ENCODE measurements at regions not wholly inside any gene's neighbourhood (a gene's known extent, or its start where the extent isn't known, plus 50 kb on each side); places are given as distances from the start of the nearest gene placed in this dataset.

DNA sequence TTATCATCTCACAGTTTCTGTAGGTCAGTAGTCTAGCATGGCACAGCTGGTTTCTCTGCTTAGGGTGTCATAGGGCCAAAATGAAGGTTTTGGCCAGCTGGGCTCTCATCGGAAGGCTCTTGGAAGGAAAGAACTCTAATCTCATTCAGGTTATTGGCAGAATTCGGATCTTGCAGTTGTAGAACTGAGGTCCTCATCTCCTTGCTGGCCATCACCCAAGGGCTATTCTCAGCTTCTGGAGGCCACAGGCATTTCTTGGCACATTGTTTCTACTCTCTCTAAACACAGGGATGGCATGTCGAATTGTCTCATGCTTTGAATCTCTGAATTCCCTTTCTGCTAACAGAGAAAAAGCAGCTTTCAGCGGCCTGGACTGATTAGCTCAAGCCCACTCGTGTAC lies 258.0 kb upstream of the SMARCA2 start:
- TF ChIP-seq GATA3 (IDR thresholded peaks at IDR 0.05; ENCODE audit: low read depth, low read length) = no peak
- TF ChIP-seq GATA2 (IDR thresholded peaks at IDR 0.05; ENCODE audit: low read depth, low read length) = no peak

DNA sequence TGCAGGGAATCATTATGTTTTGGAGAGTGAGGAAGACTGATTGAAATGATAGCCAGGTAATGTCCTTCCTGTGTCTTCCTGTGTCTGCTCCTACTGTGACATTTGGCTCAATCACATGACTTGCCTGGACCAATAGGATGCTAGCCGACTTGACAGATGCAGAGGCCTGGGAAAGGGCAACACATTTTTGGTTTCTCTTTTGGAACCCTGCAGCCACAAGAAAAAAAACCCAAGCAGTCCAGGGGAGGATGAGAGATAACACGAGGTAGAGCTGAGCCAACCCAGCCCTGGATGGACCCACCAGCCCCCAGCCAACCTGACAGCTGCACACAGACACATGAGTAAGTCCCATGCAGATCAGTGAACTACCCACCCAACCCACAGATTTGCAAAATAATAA lies 256.1 kb upstream of the SMARCA2 start:
- TF ChIP-seq GATA3 (IDR thresholded peaks at IDR 0.05; ENCODE audit: low read depth, low read length) = no peak
- TF ChIP-seq GATA2 (IDR thresholded peaks at IDR 0.05; ENCODE audit: low read depth, low read length) = no peak

DNA sequence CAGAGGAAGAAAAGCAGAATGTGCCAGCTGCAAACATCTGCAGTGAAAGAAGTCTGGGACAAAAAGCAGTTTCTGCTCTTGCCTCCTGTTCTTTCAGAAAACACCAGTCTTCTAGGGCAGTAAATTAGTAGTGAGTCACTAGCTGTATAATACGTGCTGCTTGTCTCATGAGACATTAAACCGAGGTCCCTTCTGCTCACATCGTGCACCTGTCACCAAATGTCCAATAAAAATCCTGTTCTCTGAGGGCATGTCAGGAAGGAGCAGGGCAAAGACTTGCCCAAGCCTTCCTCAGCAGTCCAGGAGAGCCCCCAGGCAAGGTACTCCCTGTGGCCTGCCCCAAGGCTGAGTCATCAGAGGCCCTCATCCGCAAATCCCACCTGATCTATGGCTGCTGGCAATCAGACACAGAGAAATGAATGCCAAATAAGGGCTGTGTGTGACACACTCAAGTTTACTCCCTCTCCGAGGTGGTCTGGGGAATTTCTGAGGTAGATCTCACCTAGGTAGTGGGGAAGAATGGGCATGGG lies 255.3 kb upstream of the SMARCA2 start:
- no peak for TF ChIP-seq GATA2 (IDR thresholded peaks at IDR 0.05; ENCODE audit: low read depth, low read length)
- TF ChIP-seq GATA3 (IDR thresholded peaks at IDR 0.05; ENCODE audit: low read depth, low read length) = no peak

DNA sequence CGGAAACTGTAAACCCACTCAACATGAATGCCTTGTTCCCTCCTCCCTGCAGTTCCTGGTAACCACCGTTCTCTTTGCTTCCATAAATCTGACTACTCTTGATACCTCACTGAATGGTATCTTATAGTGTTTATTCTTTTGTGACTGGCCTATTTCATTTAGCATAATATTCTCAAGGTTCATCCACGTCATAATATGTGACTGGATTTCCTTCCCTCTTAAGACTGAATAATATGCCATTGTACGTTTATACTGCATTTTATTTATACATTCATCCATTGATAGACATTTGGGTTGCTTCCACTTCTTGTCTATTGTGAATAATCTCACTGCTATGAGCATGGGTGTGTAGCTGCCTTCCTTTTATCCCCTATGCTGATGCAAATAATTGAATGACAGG lies 253.3 kb upstream of the SMARCA2 start:
- TF ChIP-seq GATA3 (IDR thresholded peaks at IDR 0.05; ENCODE audit: low read depth, low read length) = no peak
- no peak for TF ChIP-seq GATA2 (IDR thresholded peaks at IDR 0.05; ENCODE audit: low read depth, low read length)

DNA sequence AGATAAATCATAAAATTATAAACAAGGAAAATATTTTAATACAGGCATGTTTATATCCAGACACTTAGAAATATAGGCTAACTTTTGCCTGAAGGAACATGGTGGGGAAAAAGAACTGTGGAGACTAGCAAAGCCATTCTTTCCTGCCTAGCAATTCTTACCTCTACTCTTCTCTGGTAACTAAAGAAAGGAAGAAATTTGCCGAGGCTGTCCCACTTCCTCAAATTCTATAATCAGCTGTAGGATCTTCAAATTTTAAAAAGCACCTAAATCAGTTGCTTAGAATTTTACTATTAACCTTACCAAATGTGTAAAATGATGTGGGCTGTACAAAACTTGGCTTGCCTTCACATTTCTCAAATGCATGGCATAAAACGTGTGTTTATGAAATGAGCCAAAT lies 249.1 kb upstream of the SMARCA2 start:
- TF ChIP-seq GATA3 (IDR thresholded peaks at IDR 0.05; ENCODE audit: low read depth, low read length) (no peak), GATA2 (IDR thresholded peaks at IDR 0.05; ENCODE audit: low read depth, low read length) (no peak)

DNA sequence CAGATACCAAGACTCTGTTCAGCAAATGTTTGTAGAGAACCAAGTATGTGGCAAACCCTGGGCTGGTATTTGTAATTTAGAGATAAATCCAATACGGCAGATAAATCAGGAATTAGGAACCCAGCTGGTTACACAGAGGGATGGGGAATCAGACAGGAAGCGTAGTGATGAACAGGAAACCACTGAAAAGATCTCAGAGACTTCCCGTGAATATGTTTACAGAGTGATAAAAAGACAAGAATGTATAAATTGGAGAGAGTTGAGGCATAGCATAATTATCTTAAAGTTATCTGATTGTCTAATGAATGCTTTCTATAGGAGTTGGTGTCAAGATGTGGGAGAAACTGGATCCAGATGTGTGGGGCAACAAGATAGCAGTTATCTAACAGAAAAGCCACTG lies 246.6 kb upstream of the SMARCA2 start:
- TF ChIP-seq GATA3 (IDR thresholded peaks at IDR 0.05; ENCODE audit: low read depth, low read length) (no peak), GATA2 (IDR thresholded peaks at IDR 0.05; ENCODE audit: low read depth, low read length) (no peak)

DNA sequence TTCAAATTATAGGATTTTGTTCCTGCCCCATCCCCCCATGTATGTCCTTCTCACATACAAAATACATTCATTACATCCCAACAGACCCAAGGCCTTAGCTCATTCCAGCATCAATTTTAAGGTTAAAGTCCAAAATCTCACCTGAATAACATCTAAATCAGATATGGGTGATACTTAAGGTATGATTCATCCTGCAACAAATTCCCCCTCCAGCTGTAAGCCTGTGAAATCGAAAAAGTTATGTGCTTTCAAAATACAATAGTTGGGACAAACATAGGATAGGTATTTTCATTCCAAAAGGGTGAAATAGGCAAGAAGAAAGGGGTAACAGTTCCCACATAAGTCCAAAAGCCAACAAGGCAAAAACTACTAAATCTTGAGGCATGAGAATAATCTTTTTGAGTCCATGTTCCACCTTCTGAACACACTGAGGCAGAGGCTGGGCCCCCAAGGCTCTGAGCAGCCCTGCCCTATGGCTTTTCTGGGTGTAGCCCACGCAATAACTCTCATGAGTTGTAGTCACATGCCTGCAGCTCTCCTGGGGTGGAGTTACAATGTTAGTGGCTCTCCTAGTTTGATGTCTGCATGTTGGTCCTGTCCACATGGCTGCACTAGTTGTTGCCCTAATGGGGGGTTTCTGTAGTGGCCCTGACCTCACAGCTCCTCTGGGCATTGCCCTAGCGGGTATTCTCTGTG lies 243.9 kb upstream of the SMARCA2 start:
- TF ChIP-seq GATA3 (IDR thresholded peaks at IDR 0.05; ENCODE audit: low read depth, low read length) (no peak), GATA2 (IDR thresholded peaks at IDR 0.05; ENCODE audit: low read depth, low read length) (no peak)

DNA sequence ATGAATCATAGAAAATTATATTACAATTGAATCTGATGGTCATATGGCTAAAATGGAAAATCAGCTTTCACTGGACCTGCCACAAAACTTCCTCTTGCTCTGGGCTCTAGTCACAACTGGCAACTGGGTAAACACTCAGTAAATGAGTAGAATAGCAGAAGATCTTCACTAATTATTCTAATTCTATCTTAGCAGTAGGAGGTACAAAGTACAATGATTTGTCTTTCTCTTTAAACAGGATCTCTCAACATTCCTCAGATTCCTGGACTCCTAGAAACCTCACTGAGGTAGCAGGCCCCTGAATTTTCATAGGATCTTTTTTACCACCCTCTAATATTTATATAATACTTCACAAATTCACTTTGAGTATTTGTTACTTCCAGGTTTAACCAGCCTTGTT lies 239.9 kb upstream of the SMARCA2 start:
- TF ChIP-seq GATA3 (IDR thresholded peaks at IDR 0.05; ENCODE audit: low read depth, low read length) (no peak), GATA2 (IDR thresholded peaks at IDR 0.05; ENCODE audit: low read depth, low read length) (no peak)

DNA sequence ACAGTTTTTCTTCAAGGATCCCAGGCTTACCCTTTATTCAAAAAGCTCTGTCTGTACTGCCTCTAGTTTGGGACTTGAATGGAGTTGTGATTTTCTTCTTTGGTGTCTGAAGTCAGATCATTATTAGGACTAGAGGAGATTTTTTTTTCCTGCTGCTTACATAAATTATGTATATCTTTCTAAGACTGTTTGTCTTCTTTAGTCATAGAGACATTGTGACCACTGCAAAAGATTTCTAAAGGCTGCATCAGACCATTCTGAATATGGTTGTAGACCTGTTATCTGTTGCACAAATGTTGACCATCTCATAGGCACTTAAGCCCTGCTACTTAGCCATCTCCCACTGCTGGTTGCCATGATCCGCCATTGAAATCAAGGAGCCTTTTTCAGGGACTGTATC lies 238.5 kb upstream of the SMARCA2 start:
- TF ChIP-seq GATA3 (IDR thresholded peaks at IDR 0.05; ENCODE audit: low read depth, low read length) (no peak), GATA2 (IDR thresholded peaks at IDR 0.05; ENCODE audit: low read depth, low read length) (no peak)

DNA sequence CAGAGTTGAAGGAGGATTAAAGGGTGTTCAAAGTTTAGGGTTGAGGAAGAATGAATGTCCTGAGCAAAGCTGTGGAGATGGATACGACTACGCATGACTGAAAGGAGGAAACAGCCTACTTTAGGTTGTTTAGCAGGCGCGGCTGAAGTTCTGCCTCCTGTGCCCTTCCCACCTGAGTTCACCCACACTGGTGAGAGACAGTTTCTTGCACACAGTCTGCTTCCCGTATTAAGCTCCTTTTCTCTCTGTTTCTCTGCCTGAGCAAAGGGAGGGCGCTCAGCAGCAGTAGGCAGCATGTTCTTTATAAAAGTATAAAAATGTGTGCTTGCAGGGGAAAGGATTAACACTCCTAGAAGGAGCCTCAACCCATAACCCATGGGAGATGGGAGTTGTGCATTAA lies 224.0 kb upstream of the SMARCA2 start:
- TF ChIP-seq GATA3 (IDR thresholded peaks at IDR 0.05; ENCODE audit: low read depth, low read length) (no peak), GATA2 (IDR thresholded peaks at IDR 0.05; ENCODE audit: low read depth, low read length) (no peak)

DNA sequence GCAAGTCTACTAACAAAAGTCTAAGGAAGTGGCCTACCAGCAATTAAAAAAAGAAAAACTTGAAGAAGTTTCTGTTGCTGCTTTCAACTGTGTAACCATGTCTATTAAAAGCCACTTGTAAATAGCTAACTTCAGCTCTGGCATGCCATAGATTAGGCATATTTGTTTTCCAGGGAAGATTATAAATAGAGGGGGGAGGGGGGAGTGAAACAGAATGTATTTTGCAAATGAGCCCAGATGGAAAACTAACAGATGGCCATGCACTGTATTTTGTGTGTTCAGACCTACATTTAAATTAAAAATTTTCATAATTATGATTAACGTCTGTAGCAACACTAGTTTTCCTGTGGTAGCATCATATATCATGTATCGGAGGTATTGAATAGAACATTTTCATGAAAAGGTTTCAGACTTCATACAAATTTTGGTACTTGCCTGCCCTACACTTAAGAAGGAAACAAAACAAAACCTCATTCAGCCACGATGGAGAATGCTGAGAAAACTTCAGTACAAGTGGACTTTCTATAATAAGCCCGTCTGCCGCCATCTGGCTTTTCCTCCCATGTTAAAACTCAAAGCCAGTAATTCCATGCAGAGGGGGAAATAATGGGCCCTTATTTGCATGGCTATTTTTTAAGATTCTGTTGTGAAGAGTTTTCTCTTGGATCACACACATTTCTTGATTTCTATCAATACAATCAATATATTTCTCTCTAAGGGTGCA lies 220.4 kb upstream of the SMARCA2 start:
- TF ChIP-seq GATA2 (IDR thresholded peaks at IDR 0.05; ENCODE audit: low read depth, low read length) (no peak), GATA3 (IDR thresholded peaks at IDR 0.05; ENCODE audit: low read depth, low read length) (no peak)

DNA sequence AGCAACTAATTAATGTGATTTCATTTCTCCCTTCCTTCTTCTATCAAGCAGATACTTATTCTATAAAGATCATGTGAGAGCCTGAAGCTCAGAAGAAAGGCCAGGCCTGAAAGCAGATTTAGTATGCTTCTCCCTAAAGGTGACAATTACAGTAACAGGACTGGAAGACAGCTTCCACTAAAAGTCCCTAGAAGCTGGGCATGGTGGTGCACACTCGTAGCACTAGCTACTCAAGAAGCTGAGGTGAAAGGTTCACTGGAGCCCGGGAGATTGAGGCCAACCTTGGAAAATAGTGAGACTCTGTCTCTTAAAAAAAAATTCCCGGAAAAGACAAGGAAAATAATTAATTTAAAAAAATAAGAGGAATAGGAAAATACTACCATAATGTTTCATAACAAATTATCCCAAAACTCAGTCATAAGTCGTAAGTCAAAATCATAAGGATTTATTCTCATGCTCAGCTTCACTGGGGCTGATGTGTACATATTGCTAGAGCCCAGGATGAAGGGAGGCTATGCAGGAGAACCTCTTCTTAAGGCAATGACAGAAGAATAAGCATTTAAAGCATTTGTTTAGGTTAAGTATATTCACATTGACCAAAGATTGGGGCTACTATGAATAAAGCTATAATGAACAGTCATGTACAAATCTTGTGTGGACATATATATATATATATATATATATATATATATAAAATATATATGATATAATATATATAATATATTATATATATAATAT lies 210.8 kb upstream of the SMARCA2 start:
- no peak for TF ChIP-seq GATA2 (IDR thresholded peaks at IDR 0.05; ENCODE audit: low read depth, low read length)
- TF ChIP-seq GATA3 (IDR thresholded peaks at IDR 0.05; ENCODE audit: low read depth, low read length) = no peak

DNA sequence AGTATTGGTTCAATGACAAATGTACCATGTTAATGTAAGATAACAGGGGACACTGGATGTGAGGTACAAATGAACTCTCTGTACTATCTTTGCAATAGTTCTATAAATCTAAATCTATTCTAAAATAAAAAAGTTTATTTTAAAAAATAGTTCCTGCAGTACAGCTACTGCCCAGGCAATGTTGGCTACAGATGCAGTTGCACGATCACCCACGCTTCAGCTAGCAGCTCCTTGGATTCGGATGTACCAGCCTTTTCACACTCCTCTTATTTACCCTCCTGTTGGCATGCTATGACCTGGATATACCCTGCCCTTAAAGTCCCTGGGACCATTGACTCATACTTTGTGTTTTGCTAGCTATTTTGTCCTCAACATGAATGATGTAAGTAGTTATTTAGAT lies 185.4 kb upstream of the SMARCA2 start:
- TF ChIP-seq GATA2 (IDR thresholded peaks at IDR 0.05; ENCODE audit: low read depth, low read length) = no peak
- no peak for TF ChIP-seq GATA3 (IDR thresholded peaks at IDR 0.05; ENCODE audit: low read depth, low read length)

DNA sequence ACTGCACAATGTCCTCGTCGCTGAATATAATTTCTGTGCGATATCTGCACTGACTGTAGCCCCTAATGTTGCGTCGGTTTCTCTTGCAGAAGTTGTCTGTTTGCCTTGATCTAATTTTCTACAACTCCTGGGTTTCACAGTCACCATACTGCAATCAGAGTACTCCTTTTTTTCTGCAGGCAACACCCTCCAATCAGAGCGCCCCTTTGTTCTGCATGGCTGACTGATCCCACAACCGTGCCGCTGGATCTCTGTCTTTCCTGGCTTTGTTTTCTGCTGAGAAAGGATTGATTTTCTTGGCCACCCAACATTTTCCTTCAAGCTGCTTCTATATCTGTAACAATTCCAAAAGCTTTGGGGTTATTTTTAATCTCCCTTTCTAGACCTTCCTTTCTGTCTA lies 182.2 kb upstream of the SMARCA2 start:
- TF ChIP-seq GATA3 (IDR thresholded peaks at IDR 0.05; ENCODE audit: low read depth, low read length) (no peak), GATA2 (IDR thresholded peaks at IDR 0.05; ENCODE audit: low read depth, low read length) (no peak)
